Uterus (tissue), 2 donors: ENCODE measurements at regions not wholly inside any gene's neighbourhood (a gene's known extent, or its start where the extent isn't known, plus 50 kb on each side); places are given as distances from the start of the nearest gene placed in this dataset.

ENCODE experiments used
- CTCF ChIP-seq, 4 experiments: fragments of 200-600 bp in 2 of 4; fragments of 450-650 bp in 2 of 4; sonication (generic) in 2 of 4; IDR thresholded peaks; one replicate each; pipeline ENCODE4 v1.5.1; 2016 to 2019; ENCODE audit warnings: antibody characterized with exemption in 4 of 4, mild to moderate bottlenecking in 2 of 4, moderate library complexity in 1 of 4
- POLR2A ChIP-seq, 2 donors: fragments of 450-650 bp; IDR thresholded peaks; one replicate each; pipeline ENCODE4 v1.6.1; 2016; ENCODE audit warnings: antibody characterized with exemption in 2 of 2, mild to moderate bottlenecking in 1 of 2, moderate library complexity in 1 of 2

DNA sequence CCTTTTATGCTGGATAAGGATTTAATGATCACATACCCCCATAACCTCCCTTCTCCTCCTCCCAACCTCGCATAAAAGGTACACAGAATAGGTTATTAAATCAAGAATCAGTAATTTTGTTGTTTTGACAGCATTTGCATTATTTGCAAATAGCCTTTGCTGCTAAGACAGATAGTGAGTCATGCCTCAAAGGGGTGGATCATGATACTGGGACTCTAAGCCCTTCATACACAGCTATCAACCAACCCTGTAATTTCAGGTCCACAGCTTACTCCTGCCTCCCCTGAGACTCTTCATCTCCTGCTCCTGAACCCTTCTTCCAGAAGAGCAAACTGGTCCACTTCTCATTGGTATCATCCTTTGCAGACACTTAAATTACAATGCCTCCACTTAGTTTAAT is 73.8 kb upstream of the KLHL29 start:
- TF ChIP-seq CTCF (IDR thresholded peaks at IDR 0.05) = no peak
- TF ChIP-seq POLR2A (IDR thresholded peaks at IDR 0.05) = no peak
